Parathyroid adenoma (tissue), 2 donors: ENCODE measurements at regions not wholly inside any gene's neighbourhood (a gene's known extent, or its start where the extent isn't known, plus 50 kb on each side); places are given as distances from the start of the nearest gene placed in this dataset.
A peak's percentile ranks its signal among the peaks of the same experiment; 100 is the strongest.

ENCODE experiments used
- H2AFZ ChIP-seq: fragments of 300-600 bp; sonication (generic); one replicate; pipeline ENCODE4 v1.7.0; 2017; ENCODE audit warnings: antibody characterized with exemption, mild to moderate bottlenecking
- H3K27ac ChIP-seq: fragments of 300-600 bp; sonication (generic); one replicate; pipeline ENCODE4 v1.7.0; 2017
- H3K27me3 ChIP-seq: fragments of 300-600 bp; sonication (generic); one replicate; pipeline ENCODE4 v1.7.0; 2017; ENCODE audit warnings: low read length; ENCODE audit not compliant: control insufficient read depth, insufficient read depth
- H3K36me3 ChIP-seq: fragments of 300-600 bp; sonication (generic); one replicate; pipeline ENCODE4 v1.7.0; 2017; ENCODE audit warnings: low read length; ENCODE audit not compliant: control insufficient read depth, insufficient read depth
- H3K4me1 ChIP-seq: fragments of 300-600 bp; sonication (generic); one replicate; pipeline ENCODE4 v1.7.0; 2017; ENCODE audit warnings: control low read depth
- H3K4me2 ChIP-seq: fragments of 300-600 bp; sonication (generic); one replicate; pipeline ENCODE4 v1.7.0; 2017; ENCODE audit warnings: low read length
- H3K4me3 ChIP-seq: fragments of 300-600 bp; sonication (generic); one replicate; pipeline ENCODE4 v1.7.0; 2017; ENCODE audit warnings: low read depth, low read length
- H3K79me2 ChIP-seq: fragments of 300-600 bp; sonication (generic); one replicate; pipeline ENCODE4 v1.7.0; 2017; ENCODE audit warnings: control low read depth
- H3K9ac ChIP-seq: fragments of 300-600 bp; sonication (generic); one replicate; pipeline ENCODE4 v1.7.0; 2017; ENCODE audit warnings: mild to moderate bottlenecking
- H3K9me3 ChIP-seq: fragments of 300-600 bp; sonication (generic); one replicate; pipeline ENCODE4 v1.7.0; 2017; ENCODE audit warnings: low read length; ENCODE audit not compliant: control insufficient read depth
- TF ChIP-seq, protein P1 (sequence below): fragments of 300-600 bp; sonication (generic); IDR thresholded peaks from one replicate; pipeline ENCODE4 v1.7.0; 2017; ENCODE audit warnings: antibody characterized with exemption, mild to moderate bottlenecking
- donor health status: primary hyperparathyroidism.

DNA sequence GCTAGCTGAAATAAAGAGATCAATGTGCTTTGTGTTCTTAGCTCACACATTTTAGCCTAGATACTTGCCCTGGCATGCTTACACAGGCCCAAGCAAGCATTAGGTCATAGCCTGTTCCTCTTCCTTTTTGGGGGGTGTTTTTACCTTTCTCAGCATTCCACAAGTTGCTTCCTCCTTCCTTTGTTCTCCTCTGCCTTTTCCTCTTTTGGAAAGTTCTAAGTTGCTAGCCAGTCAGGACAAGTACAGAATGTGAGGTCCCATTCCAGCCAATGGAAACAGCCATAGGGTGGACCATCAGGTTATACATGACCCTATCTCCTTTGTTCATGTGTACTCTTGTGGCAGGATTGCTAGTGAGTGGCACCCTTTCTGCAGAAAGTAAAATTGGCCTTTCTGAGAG is 154.9 kb downstream of the RASSF9 start:
- Histone ChIP-seq H2AFZ (no peak overlapping the region), H3K4me3 (no peak overlapping the region), H3K9ac (no peak overlapping the region), H3K79me2 (no peaks in the 10 kb centered on the region), H3K36me3 (no peaks in the 10 kb centered on the region), H3K4me1 (no peaks in the 10 kb centered on the region), H3K27me3 (no peaks in the 10 kb centered on the region), H3K4me2 (no peak overlapping the region), H3K9me3 (no peaks in the 10 kb centered on the region), H3K27ac (no peak overlapping the region)
- TF ChIP-seq, protein P1, sequence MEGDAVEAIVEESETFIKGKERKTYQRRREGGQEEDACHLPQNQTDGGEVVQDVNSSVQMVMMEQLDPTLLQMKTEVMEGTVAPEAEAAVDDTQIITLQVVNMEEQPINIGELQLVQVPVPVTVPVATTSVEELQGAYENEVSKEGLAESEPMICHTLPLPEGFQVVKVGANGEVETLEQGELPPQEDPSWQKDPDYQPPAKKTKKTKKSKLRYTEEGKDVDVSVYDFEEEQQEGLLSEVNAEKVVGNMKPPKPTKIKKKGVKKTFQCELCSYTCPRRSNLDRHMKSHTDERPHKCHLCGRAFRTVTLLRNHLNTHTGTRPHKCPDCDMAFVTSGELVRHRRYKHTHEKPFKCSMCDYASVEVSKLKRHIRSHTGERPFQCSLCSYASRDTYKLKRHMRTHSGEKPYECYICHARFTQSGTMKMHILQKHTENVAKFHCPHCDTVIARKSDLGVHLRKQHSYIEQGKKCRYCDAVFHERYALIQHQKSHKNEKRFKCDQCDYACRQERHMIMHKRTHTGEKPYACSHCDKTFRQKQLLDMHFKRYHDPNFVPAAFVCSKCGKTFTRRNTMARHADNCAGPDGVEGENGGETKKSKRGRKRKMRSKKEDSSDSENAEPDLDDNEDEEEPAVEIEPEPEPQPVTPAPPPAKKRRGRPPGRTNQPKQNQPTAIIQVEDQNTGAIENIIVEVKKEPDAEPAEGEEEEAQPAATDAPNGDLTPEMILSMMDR, result no peak

DNA sequence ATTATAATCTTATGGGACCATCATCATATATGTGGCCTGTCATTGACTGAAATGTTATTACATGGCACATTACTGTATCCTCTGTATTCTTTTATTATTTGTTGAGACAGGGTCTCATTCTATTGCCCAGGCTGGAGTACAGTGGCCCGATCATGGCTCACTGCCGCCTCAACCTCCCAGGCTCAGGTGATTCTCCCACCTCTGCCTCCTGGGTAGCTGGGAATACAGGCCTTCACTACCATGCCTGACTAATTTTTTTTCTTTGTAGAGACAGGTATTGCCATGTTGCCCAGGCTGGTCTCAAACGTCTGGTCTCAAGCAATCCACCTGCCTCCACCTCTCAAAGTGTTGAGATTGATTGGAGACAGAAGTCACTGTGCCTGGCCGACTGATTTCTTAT is 153.2 kb downstream of the RASSF9 start:
- Histone ChIP-seq H3K4me2 (no peak overlapping the region), H3K36me3 (no peaks in the 10 kb centered on the region), H3K79me2 (no peaks in the 10 kb centered on the region), H3K27me3 (no peaks in the 10 kb centered on the region), H2AFZ (no peak overlapping the region), H3K27ac (no peak overlapping the region), H3K9me3 (no peaks in the 10 kb centered on the region), H3K4me3 (no peak overlapping the region), H3K9ac (no peak overlapping the region), H3K4me1 (no peaks in the 10 kb centered on the region)
- TF ChIP-seq, protein P1, result no peak

DNA sequence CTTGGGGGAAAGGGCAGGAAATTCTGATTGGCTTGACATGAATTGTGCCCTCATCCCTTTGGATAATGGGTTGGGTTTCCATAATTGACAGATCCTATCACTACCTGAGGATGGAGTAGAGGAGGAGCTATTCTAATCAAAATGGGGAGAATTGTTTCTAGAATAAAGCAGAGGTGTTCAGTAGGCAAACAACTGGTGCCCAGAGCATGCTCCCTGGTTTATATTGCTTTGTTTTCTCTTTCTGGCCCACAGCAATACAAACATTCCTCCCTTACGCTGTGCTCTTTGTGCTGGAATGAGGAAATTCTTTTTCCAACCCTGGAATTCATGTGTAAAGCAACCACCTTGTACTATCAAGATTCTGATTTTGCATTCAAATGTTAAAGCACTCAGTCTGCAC is 147.4 kb downstream of the RASSF9 start:
- Histone ChIP-seq H3K4me2 (no peak overlapping the region), H3K36me3 (no peaks in the 10 kb centered on the region), H3K27me3 (no peaks in the 10 kb centered on the region), H3K27ac (no peak overlapping the region), H3K4me3 (no peak overlapping the region), H3K9me3 (no peaks in the 10 kb centered on the region), H3K4me1 (peaks cover 4% of the 10 kb centered on the region), H2AFZ (peak overlapping the region; percentile 0), H3K9ac (no peak overlapping the region), H3K79me2 (no peaks in the 10 kb centered on the region)
- TF ChIP-seq, protein P1, result no peak

DNA sequence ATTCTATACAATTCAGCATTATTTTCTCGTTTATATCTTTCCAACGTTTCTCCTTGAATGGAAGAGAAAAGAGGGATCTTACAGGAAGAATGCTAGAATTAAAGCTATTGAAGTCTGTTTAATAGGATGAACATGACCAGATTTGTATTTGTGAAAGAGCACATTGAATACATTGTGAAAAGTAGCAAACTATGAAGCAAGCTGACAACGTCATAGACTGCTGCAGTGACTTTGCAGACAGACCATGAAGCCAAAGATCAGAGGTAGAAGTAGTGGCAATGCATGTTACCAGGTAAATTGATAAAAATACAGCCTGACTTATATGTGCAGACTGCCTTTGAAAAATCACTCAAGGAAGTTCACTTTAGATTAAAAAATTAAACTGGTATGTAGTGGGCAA is 146.1 kb downstream of the RASSF9 start:
- peaks cover 4% of the 10 kb centered on the region for H3K4me1 ChIP-seq
- no peaks in the 10 kb centered on the region for H3K36me3 ChIP-seq
- TF ChIP-seq, protein P1, result no peak
- H3K27ac ChIP-seq, result no peak overlapping the region
- H3K9ac ChIP-seq, result no peak overlapping the region
- H3K4me3 ChIP-seq, result no peak overlapping the region
- H3K79me2 ChIP-seq, result no peaks in the 10 kb centered on the region
- no peaks in the 10 kb centered on the region for H3K9me3 ChIP-seq
- no peaks in the 10 kb centered on the region for H3K27me3 ChIP-seq
- peak overlapping the region; percentile 33 for H2AFZ ChIP-seq
- H3K4me2 ChIP-seq, result no peak overlapping the region

DNA sequence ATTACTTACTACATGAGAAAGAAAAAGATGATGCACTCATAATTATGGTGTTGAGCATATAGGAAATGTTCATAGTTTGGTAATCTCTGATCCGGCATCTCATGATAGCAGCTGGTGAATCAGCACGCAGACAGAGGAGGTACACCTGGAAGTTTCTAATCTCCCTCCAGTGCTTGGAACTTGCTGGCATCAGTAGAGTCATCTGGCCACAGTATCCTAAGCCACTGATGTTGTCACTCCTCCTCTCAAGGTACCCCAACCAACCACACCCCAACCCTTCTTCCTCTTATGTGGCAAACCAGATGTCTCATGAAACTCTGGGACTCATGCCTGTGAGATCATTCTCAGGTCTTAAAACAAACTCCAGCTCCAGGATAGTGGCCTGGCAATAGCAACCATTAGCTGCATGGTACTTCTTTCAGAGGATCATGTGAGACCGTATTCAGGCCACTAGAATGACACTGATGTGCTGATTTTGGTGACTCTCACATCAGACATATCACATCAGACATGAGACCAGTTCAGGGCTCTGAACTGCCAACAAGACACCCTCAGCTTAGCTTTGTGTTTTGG is 143.0 kb downstream of the RASSF9 start:
- Histone ChIP-seq H3K4me1 (peaks cover 4% of the 10 kb centered on the region), H3K36me3 (no peaks in the 10 kb centered on the region), H2AFZ (no peak overlapping the region), H3K4me2 (no peak overlapping the region), H3K79me2 (no peaks in the 10 kb centered on the region), H3K4me3 (no peak overlapping the region), H3K9me3 (no peaks in the 10 kb centered on the region), H3K27ac (no peak overlapping the region), H3K9ac (no peak overlapping the region), H3K27me3 (no peaks in the 10 kb centered on the region)
- TF ChIP-seq, protein P1, result no peak
